ENCODE measurements at regions not wholly inside any gene's neighbourhood (a gene's known extent, or its start where the extent isn't known, plus 50 kb on each side); places are given as distances from the start of the nearest gene placed in this dataset.

DNA sequence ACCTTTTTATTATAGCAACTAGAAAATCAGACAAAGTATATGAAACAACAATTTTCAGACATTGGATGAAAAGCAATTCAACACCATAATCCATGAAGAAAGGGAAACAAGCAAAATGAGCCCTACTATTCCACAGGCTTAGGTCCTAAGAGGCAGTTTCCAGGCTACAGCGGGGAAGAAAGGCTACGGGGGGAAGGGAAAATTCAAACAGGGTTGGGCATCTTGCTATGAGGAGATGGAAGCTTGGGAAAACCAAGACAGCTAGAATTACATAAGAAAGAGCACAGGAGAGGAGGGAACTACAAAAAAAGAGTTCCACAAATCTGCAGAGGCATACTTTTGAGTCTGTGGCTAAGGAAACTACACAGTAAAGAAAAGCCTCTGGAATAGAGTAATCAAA lies 356.0 kb upstream of the CLEC14A start:
- POLR2A ChIA-PET: no interaction called here
- no peak for TF ChIP-seq ZNF785 (tag by site-specific recombination; IDR thresholded peaks at IDR 0.05)
- no peak for TF ChIP-seq AEBP2 (tag by site-specific recombination; IDR thresholded peaks at IDR 0.05; ENCODE audit: borderline replicate concordance)
- TF ChIP-seq ZNF16 (tag by site-specific recombination; IDR thresholded peaks at IDR 0.05; ENCODE audit: low read depth): no peak
- no peak for TF ChIP-seq ZBTB20 (tag by site-specific recombination; IDR thresholded peaks at IDR 0.05)
- no peak for TF ChIP-seq SP2 (tag by site-specific recombination; IDR thresholded peaks at IDR 0.05)
- TF ChIP-seq ZNF214 (tag by site-specific recombination; IDR thresholded peaks at IDR 0.05; ENCODE audit: borderline replicate concordance): no peak
- no peak for TF ChIP-seq ELK4 (IDR thresholded peaks at IDR 0.05; ENCODE audit: borderline replicate concordance, low read depth, low read length)

DNA sequence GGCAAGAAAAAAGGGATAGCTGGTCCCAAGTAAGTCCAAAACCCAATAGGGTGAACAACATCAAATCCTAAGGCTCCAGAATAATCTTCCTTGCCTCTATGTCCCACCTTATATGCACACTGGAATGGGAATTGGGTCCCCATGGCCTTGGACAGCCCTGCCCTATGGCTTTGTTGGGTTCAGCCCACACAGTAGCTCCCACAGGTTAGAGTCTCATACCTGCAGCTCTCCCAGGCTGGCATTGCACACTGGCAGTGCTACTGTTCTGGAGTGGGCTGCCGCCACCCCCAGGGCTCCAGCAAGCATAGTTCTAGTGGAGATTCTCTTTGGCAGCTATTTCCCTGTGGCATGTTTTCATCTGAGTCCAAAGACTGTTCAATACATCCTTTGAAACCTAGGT lies 352.4 kb upstream of the CLEC14A start:
- TF ChIP-seq ZNF302 (tag by site-specific recombination; IDR thresholded peaks at IDR 0.05; ENCODE audit: low read depth): no peak
- TF ChIP-seq ZNF140 (tag by site-specific recombination; IDR thresholded peaks at IDR 0.05): no peak
- TF ChIP-seq ZXDB (tag by site-specific recombination; IDR thresholded peaks at IDR 0.05): no peak
- TF ChIP-seq ZNF404 (tag by site-specific recombination; IDR thresholded peaks at IDR 0.05): no peak
- no peak for TF ChIP-seq ZNF223 (tag by site-specific recombination; IDR thresholded peaks at IDR 0.05)
- TF ChIP-seq ZNF274 (IDR thresholded peaks at IDR 0.05; ENCODE audit: low read length): no peak
- no peak for TF ChIP-seq ZNF274 (tag by site-specific recombination; IDR thresholded peaks at IDR 0.05; ENCODE audit: borderline replicate concordance)
- TF ChIP-seq ZNF488 (tag by site-specific recombination; IDR thresholded peaks at IDR 0.05): no peak
- TF ChIP-seq ZNF626 (tag by site-specific recombination; IDR thresholded peaks at IDR 0.05): no peak
- no peak for TF ChIP-seq YY1 (tag by site-specific recombination; IDR thresholded peaks at IDR 0.05)
- TF ChIP-seq ZNF48 (tag by site-specific recombination; IDR thresholded peaks at IDR 0.05): no peak
- no peak for TF ChIP-seq MYNN (tag by site-specific recombination; IDR thresholded peaks at IDR 0.05; ENCODE audit: borderline replicate concordance)
- no peak for TF ChIP-seq ZNF335 (tag by site-specific recombination; conservative IDR thresholded peaks at IDR 0.05)
- no peak for TF ChIP-seq ZBTB17 (tag by site-specific recombination; IDR thresholded peaks at IDR 0.05)
- no peaks in the 10 kb centered on the region for H3K4me1 ChIP-seq (ENCODE audit: control insufficient read depth, insufficient read depth, low read length)
- ChIA-PET CTCF (no interaction called here), POLR2A (no interaction called here)
- H3K9me3 ChIP-seq (ENCODE audit: control insufficient read depth, insufficient read depth, low read depth, low read length): no peaks in the 10 kb centered on the region
- H3K27ac ChIP-seq (ENCODE audit: extremely low read depth, low read depth, low read length): no peak overlapping the region
- H3K36me3 ChIP-seq (ENCODE audit: control insufficient read depth in 2 of 2, insufficient read depth in 1 of 2, low read length in 2 of 2): no peaks in the 10 kb centered on the region
- no peak overlapping the region for H3K4me3 ChIP-seq (ENCODE audit: low read depth, low read length)

More for the DNA sequence above, 356.0 kb upstream of the CLEC14A start:
- Histone ChIP-seq H3K36me3 (ENCODE audit: control insufficient read depth in 2 of 2, insufficient read depth in 1 of 2, low read length in 2 of 2) (no peaks in the 10 kb centered on the region), H3K27ac (ENCODE audit: extremely low read depth, low read depth, low read length) (no peak overlapping the region), H3K4me3 (ENCODE audit: low read depth, low read length) (no peak overlapping the region), H3K9me3 (ENCODE audit: control insufficient read depth, insufficient read depth, low read depth, low read length) (no peaks in the 10 kb centered on the region), H3K4me1 (ENCODE audit: control insufficient read depth, insufficient read depth, low read length) (no peaks in the 10 kb centered on the region)
- CTCF ChIA-PET: no interaction called here

All from HEK293 (cell line).